ENCODE measurements at regions not wholly inside any gene's neighbourhood (a gene's known extent, or its start where the extent isn't known, plus 50 kb on each side); places are given as distances from the start of the nearest gene placed in this dataset.

- no peak for TF ChIP-seq CTCF (IDR thresholded peaks at IDR 0.05)
- Histone ChIP-seq H3K4me1 (no peaks in the 10 kb centered on the region), H3K27me3 (ENCODE audit: control insufficient read depth, insufficient read depth, low read length) (no peaks in the 10 kb centered on the region), H3K9ac (no peak overlapping the region), H3K79me2 (no peaks in the 10 kb centered on the region), H3K27ac (no peak overlapping the region), H2AFZ (no peak overlapping the region), H3K36me3 (ENCODE audit: control insufficient read depth, insufficient read depth, low read length) (no peaks in the 10 kb centered on the region), H3K4me2 (ENCODE audit: low read length) (no peak overlapping the region), H3K9me3 (ENCODE audit: control insufficient read depth, low read length) (no peaks in the 10 kb centered on the region), H3K4me3 (ENCODE audit: low read depth, low read length) (no peak overlapping the region)
Measured at GRCh38 chr10:36676756-36677430, 448.5 kb upstream of the ANKRD30A start.

- TF ChIP-seq CTCF (IDR thresholded peaks at IDR 0.05): no peak
- no peak overlapping the region for H3K9ac ChIP-seq
- no peaks in the 10 kb centered on the region for H3K79me2 ChIP-seq
- no peak overlapping the region for H2AFZ ChIP-seq
- H3K4me2 ChIP-seq (ENCODE audit: low read length): no peak overlapping the region
- H3K27me3 ChIP-seq (ENCODE audit: control insufficient read depth, insufficient read depth, low read length): no peaks in the 10 kb centered on the region
- no peaks in the 10 kb centered on the region for H3K4me1 ChIP-seq
- H3K9me3 ChIP-seq (ENCODE audit: control insufficient read depth, low read length): no peaks in the 10 kb centered on the region
- H3K27ac ChIP-seq: no peak overlapping the region
- H3K36me3 ChIP-seq (ENCODE audit: control insufficient read depth, insufficient read depth, low read length): no peaks in the 10 kb centered on the region
- H3K4me3 ChIP-seq (ENCODE audit: low read depth, low read length): no peak overlapping the region
Measured at GRCh38 chr10:36676321-36676720, 449.1 kb upstream of the ANKRD30A start.

- no peaks in the 10 kb centered on the region for H3K36me3 ChIP-seq (ENCODE audit: control insufficient read depth, insufficient read depth, low read length)
- no peaks in the 10 kb centered on the region for H3K4me1 ChIP-seq
- no peak overlapping the region for H3K4me2 ChIP-seq (ENCODE audit: low read length)
- no peak overlapping the region for H3K9ac ChIP-seq
- H3K9me3 ChIP-seq (ENCODE audit: control insufficient read depth, low read length): no peaks in the 10 kb centered on the region
- H3K4me3 ChIP-seq (ENCODE audit: low read depth, low read length): no peak overlapping the region
- H3K27me3 ChIP-seq (ENCODE audit: control insufficient read depth, insufficient read depth, low read length): no peaks in the 10 kb centered on the region
- no peak overlapping the region for H3K27ac ChIP-seq
- H2AFZ ChIP-seq: no peak overlapping the region
- TF ChIP-seq CTCF (IDR thresholded peaks at IDR 0.05): no peak
- H3K79me2 ChIP-seq: no peaks in the 10 kb centered on the region
Measured at GRCh38 chr10:36675458-36675880, 449.9 kb upstream of the ANKRD30A start.

GRCh38 chr10:36671607-36672006 lies 453.8 kb upstream of the ANKRD30A start:
- no peak overlapping the region for H3K4me3 ChIP-seq (ENCODE audit: low read depth, low read length)
- no peak overlapping the region for H3K4me2 ChIP-seq (ENCODE audit: low read length)
- no peaks in the 10 kb centered on the region for H3K4me1 ChIP-seq
- no peak overlapping the region for H3K9ac ChIP-seq
- no peak for TF ChIP-seq CTCF (IDR thresholded peaks at IDR 0.05)
- no peaks in the 10 kb centered on the region for H3K36me3 ChIP-seq (ENCODE audit: control insufficient read depth, insufficient read depth, low read length)
- H3K27ac ChIP-seq: no peak overlapping the region
- no peak overlapping the region for H2AFZ ChIP-seq
- H3K9me3 ChIP-seq (ENCODE audit: control insufficient read depth, low read length): no peaks in the 10 kb centered on the region
- no peaks in the 10 kb centered on the region for H3K27me3 ChIP-seq (ENCODE audit: control insufficient read depth, insufficient read depth, low read length)
- no peaks in the 10 kb centered on the region for H3K79me2 ChIP-seq

Data from parathyroid adenoma (tissue), 2 donors.